Activated naive CD4-positive, alpha-beta T cell treated with anti-CD3 and anti-CD28 coated beads, Interleukin-2, amount 10 ng/mL, durations not matched to agents 7 days and 5 days (primary cell): ENCODE measurements at regions not wholly inside any gene's neighbourhood (a gene's known extent, or its start where the extent isn't known, plus 50 kb on each side); places are given as distances from the start of the nearest gene placed in this dataset.

ENCODE experiments used
- CTCF ChIA-PET: fragments of 350-600 bp; sonication (Branson Sonifier 250); formaldehyde crosslinking; loops from one replicate; lab custom pipeline; 2021; ENCODE audit warnings: antibody characterized with exemption; lab: Charles Lee
- DNase-seq: peaks from one replicate; pipeline ENCODE4 v3.0.0-alpha.2; 2020
- H3K27ac Mint-ChIP-seq: one replicate; pipeline ENCODE4 v1.8.0; 2021; ENCODE audit warnings: mild to moderate bottlenecking, moderate library complexity, mixed read lengths
- H3K27me3 Mint-ChIP-seq: one replicate; pipeline ENCODE4 v1.8.0; 2021; ENCODE audit warnings: mild to moderate bottlenecking, mixed read lengths
- H3K36me3 Mint-ChIP-seq: one replicate; pipeline ENCODE4 v1.8.0; 2021; ENCODE audit warnings: mixed read lengths
- H3K4me1 Mint-ChIP-seq: one replicate; pipeline ENCODE4 v1.8.0; 2021; ENCODE audit warnings: mixed read lengths
- H3K4me3 Mint-ChIP-seq: one replicate; pipeline ENCODE4 v1.8.0; 2021; ENCODE audit warnings: mild to moderate bottlenecking, moderate library complexity, mixed read lengths
- H3K9me3 Mint-ChIP-seq: one replicate; pipeline ENCODE4 v1.8.0; 2021; ENCODE audit warnings: mixed read lengths

- H3K9me3 Mint-ChIP-seq, result no peaks in the 10 kb centered on the region
- no peak for DNase-seq
- no peak overlapping the region for H3K4me3 Mint-ChIP-seq
- no peaks in the 10 kb centered on the region for H3K27me3 Mint-ChIP-seq
- no peaks in the 10 kb centered on the region for H3K36me3 Mint-ChIP-seq
- no peaks in the 10 kb centered on the region for H3K4me1 Mint-ChIP-seq
- no peak overlapping the region for H3K27ac Mint-ChIP-seq
- CTCF ChIA-PET, result no interaction called here
These were observed 82.1 kb upstream of the F3 start for GRCh38 chr1:94623560-94624148.

DNA sequence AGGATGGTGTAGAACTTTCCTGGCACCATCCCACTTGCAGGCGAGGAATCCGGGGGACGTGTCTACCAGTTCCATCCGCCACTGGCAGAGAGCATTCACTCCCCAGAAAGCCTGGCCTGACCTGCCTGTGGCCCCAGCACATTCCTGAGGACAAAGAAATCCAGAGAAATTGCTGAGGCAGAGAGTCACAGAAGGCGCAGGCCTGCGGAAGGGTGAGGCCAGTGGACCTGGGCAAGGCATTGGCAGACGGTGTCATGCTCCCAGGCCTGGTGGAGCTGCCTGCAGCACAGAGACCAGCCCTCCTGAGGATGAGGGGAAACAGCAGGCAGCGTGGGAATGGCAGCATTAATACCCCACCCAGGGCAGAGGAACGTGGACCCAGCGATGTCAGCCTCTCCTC, 81.2 kb upstream of the F3 start:
- DNase-seq, result no peak
- Mint-ChIP-seq H3K27me3 (no peaks in the 10 kb centered on the region), H3K27ac (no peak overlapping the region), H3K4me1 (no peaks in the 10 kb centered on the region), H3K9me3 (no peaks in the 10 kb centered on the region), H3K4me3 (no peak overlapping the region), H3K36me3 (no peaks in the 10 kb centered on the region)
- CTCF ChIA-PET, result no interaction called here

GRCh38 chr1:94621802-94622201, 80.2 kb upstream of the F3 start:
- Mint-ChIP-seq H3K36me3 (no peaks in the 10 kb centered on the region), H3K27me3 (no peaks in the 10 kb centered on the region), H3K27ac (no peak overlapping the region)

GRCh38 chr1:94621395-94621794, 79.8 kb upstream of the F3 start:
- H3K36me3 Mint-ChIP-seq, result no peaks in the 10 kb centered on the region
- H3K4me3 Mint-ChIP-seq, result no peak overlapping the region
- H3K27me3 Mint-ChIP-seq, result no peaks in the 10 kb centered on the region
- H3K9me3 Mint-ChIP-seq, result no peaks in the 10 kb centered on the region
- CTCF ChIA-PET, result interaction anchor here (0.7 kb wide), 1 partner anchor 121 kb away, joined by 3 read pairs; no protein-coding TSS in a partner anchor
- DNase-seq, result no peak
- no peak overlapping the region for H3K27ac Mint-ChIP-seq
- no peaks in the 10 kb centered on the region for H3K4me1 Mint-ChIP-seq

More at GRCh38 chr1:94621802-94622201, 80.2 kb upstream of the F3 start:
- no peak for DNase-seq
- Mint-ChIP-seq H3K4me1 (no peaks in the 10 kb centered on the region), H3K4me3 (no peak overlapping the region), H3K9me3 (no peaks in the 10 kb centered on the region)
- CTCF ChIA-PET, result no interaction called here

DNA sequence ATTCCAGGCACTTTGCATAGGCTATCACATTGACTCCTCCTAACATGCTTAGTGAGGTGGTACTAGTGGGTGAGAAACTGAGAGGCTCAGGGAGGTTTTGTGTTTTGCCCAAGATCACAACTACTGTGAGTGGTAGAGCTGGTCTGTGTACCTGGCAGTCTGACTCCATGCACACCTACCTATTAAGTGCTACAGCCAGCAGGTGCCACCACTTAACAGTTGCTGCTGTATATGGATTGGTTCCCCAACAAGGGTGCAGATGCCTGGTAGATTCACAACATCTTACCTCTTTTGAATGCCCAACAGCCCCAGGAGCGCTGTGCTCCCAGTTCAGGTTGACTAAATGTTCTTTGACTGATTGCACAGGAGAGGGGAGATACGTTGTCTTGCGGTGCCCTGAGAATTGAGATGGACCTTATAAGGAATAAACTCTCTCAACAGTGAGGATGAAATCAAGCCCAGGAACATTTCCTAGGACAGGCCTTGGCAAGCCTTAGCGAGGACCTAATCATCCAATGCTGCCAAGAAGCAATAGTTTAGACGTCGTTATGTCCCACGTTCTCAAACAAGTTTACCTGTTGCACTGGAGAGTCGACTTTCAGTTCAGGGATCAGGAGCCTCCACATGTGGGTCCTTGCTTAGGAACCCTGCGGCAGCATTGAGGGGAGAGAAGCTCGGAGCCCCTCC, 78.9 kb upstream of the F3 start:
- Mint-ChIP-seq H3K4me1 (no peaks in the 10 kb centered on the region), H3K27me3 (no peaks in the 10 kb centered on the region), H3K36me3 (no peaks in the 10 kb centered on the region), H3K27ac (no peak overlapping the region), H3K4me3 (no peak overlapping the region), H3K9me3 (no peaks in the 10 kb centered on the region)
- DNase-seq, result no peak
- CTCF ChIA-PET, result interaction anchor here (0.7 kb wide), 1 partner anchor 120 kb away, joined by 3 read pairs; no protein-coding TSS in a partner anchor

GRCh38 chr1:94619731-94620130, 78.2 kb upstream of the F3 start:
- DNase-seq, result no peak
- no peaks in the 10 kb centered on the region for H3K36me3 Mint-ChIP-seq
- no peak overlapping the region for H3K4me3 Mint-ChIP-seq
- H3K4me1 Mint-ChIP-seq, result peaks cover 2% of the 10 kb centered on the region
- no peaks in the 10 kb centered on the region for H3K9me3 Mint-ChIP-seq
- CTCF ChIA-PET, result no interaction called here
- H3K27me3 Mint-ChIP-seq, result peaks cover 5% of the 10 kb centered on the region
- H3K27ac Mint-ChIP-seq, result no peak overlapping the region

GRCh38 chr1:94617957-94618739, 76.6 kb upstream of the F3 start:
- no peak overlapping the region for H3K27ac Mint-ChIP-seq
- peaks cover 5% of the 10 kb centered on the region for H3K27me3 Mint-ChIP-seq
- H3K4me1 Mint-ChIP-seq, result peaks cover 2% of the 10 kb centered on the region
- no peak overlapping the region for H3K4me3 Mint-ChIP-seq
- DNase-seq, result no peak
- H3K9me3 Mint-ChIP-seq, result no peaks in the 10 kb centered on the region
- H3K36me3 Mint-ChIP-seq, result no peaks in the 10 kb centered on the region
- CTCF ChIA-PET, result no interaction called here

- no peak for DNase-seq
- Mint-ChIP-seq H3K27me3 (peaks cover 5% of the 10 kb centered on the region), H3K4me3 (no peak overlapping the region), H3K36me3 (no peaks in the 10 kb centered on the region), H3K27ac (no peak overlapping the region), H3K9me3 (no peaks in the 10 kb centered on the region), H3K4me1 (peaks cover 2% of the 10 kb centered on the region)
- CTCF ChIA-PET, result no interaction called here
These were observed 75.7 kb upstream of the F3 start for GRCh38 chr1:94617134-94617805.

GRCh38 chr1:94616506-94616905, 74.9 kb upstream of the F3 start:
- H3K36me3 Mint-ChIP-seq, result no peaks in the 10 kb centered on the region
- no peak overlapping the region for H3K27ac Mint-ChIP-seq
- peaks cover 2% of the 10 kb centered on the region for H3K4me1 Mint-ChIP-seq
- H3K4me3 Mint-ChIP-seq, result no peak overlapping the region
- H3K27me3 Mint-ChIP-seq, result peaks cover 5% of the 10 kb centered on the region
- CTCF ChIA-PET, result interaction anchor here (1.3 kb wide), 1 partner anchor 186 kb away, joined by 3 read pairs; no protein-coding TSS in a partner anchor
- no peak for DNase-seq
- no peaks in the 10 kb centered on the region for H3K9me3 Mint-ChIP-seq

DNA sequence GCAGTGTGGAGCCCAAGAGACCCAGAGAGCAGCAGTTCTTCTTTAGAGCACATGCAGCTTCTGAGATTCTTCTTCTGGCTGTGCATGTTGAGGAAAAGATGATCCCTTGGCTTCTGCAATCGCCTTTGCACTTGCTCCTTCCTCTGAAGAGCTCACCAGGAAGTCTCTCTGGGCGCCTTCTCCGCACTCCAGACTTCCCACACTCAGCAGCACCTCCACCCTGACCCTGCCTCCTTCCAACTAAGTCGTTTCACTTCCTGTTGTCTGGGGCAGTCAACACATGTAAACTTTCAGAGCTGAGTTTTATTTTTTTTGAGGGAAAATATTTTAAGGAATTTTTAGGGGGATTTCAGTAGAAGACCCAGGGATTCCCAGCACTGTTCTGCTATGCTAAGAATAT, 73.4 kb upstream of the F3 start:
- Mint-ChIP-seq H3K27ac (no peak overlapping the region), H3K27me3 (peaks cover 9% of the 10 kb centered on the region)
- CTCF ChIA-PET, result interaction anchor here (1.0 kb wide), 1 partner anchor 576 kb away, joined by 3 read pairs; no protein-coding TSS in a partner anchor

DNA sequence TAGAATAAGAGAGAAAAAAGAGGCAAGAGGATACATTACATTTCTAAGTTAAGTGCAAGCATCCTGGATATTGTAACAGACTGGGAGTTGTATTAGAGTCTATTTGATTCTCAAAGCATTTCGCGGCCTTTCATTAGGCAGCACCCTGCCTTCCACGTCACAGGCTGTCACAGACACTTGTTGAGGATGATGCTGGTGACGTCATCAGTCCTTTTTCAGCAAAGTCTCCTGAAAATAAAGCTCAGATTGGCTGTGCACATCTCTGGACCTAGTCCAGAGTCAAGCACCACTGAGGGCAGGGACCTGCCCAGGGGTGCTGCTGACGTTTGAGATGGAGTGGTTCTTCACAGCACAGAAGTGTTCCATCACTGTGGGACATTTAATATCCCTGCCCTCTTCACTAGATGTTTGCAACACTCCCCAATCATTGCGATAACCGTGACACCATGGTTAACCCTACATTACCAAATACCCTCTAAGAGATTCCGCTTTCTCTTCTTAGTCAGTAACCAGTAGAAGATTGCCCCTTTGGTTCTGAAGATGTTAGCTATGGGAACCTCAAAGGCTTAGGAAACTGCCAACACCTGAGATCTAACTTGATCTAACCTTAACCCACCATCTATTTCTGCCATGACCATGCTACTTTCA, 72.7 kb upstream of the F3 start:
- Mint-ChIP-seq H3K27ac (no peak overlapping the region), H3K4me1 (peaks cover 2% of the 10 kb centered on the region)
- CTCF ChIA-PET, result interaction anchor here (1.0 kb wide), 1 partner anchor 575 kb away, joined by 3 read pairs; no protein-coding TSS in a partner anchor

More for the DNA sequence above, 73.4 kb upstream of the F3 start:
- Mint-ChIP-seq H3K36me3 (no peaks in the 10 kb centered on the region), H3K4me3 (no peak overlapping the region), H3K4me1 (peaks cover 2% of the 10 kb centered on the region), H3K9me3 (no peaks in the 10 kb centered on the region)
- DNase-seq, result no peak

GRCh38 chr1:94612525-94613204, 71.1 kb upstream of the F3 start:
- CTCF ChIA-PET, result interaction anchor here (1.1 kb wide), 1 partner anchor 56 kb away, joined by 3 read pairs; no protein-coding TSS in a partner anchor
- H3K36me3 Mint-ChIP-seq, result no peaks in the 10 kb centered on the region
- H3K9me3 Mint-ChIP-seq, result no peaks in the 10 kb centered on the region
- H3K4me1 Mint-ChIP-seq, result peaks cover 2% of the 10 kb centered on the region
- DNase-seq, result no peak
- H3K27me3 Mint-ChIP-seq, result peaks cover 9% of the 10 kb centered on the region
- H3K4me3 Mint-ChIP-seq, result no peak overlapping the region
- H3K27ac Mint-ChIP-seq, result no peak overlapping the region

More for the DNA sequence above, 72.7 kb upstream of the F3 start:
- Mint-ChIP-seq H3K27me3 (peaks cover 9% of the 10 kb centered on the region), H3K9me3 (no peaks in the 10 kb centered on the region), H3K36me3 (no peaks in the 10 kb centered on the region), H3K4me3 (no peak overlapping the region)
- DNase-seq, result no peak
